ENCODE measurements at regions not wholly inside any gene's neighbourhood (a gene's known extent, or its start where the extent isn't known, plus 50 kb on each side); places are given as distances from the start of the nearest gene placed in this dataset.

DNA sequence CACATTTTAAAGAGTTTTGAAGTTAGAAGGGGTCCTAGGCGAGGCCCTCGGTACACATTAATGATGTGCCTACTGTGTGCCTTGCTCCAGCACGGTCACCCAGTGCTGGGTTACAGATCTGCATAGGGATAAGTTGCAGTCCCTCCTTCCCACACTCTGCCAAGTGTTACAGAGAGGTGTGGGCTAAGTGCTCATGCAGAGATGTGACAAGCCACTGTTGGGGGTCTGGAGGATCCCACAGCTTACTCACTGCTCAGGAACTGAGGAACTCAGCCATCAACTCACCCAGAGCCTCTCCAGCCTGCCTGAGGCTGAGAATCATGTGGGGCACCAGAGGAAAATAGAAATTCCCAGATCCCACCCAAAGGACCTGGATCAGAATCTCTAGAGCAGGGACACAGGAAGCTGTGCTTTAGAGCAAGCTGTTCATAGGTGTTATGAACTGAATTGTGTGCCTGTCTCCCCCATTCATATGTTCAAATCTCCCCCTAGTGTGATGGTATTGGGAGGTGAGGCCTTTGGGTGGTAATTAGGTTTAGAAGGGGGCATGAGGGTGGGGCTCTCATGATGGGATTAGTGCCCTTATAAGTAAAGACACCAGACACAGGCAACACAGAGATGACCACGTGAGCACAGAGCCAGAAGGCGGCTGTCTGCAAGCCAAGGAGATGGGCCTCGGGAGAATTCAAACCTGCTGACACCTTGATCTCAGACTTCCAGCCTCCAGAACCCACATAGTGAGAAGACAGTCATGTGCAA, 164.1 kb downstream of the HSD17B3 start:
- H3F3A ChIP-seq (ENCODE audit: insufficient read depth, low read length): no peaks in the 10 kb centered on the region
- H2AFZ ChIP-seq (ENCODE audit: low read length): no peak overlapping the region
- H4K20me1 ChIP-seq (ENCODE audit: insufficient read depth, low read length): no peaks in the 10 kb centered on the region
- peak overlapping the region; percentile 27; the same call in 1 of the 2 replicates for H3K4me2 ChIP-seq (ENCODE audit: low read length)
- no peak for TF ChIP-seq EZH2 (IDR thresholded peaks at IDR 0.05; ENCODE audit: borderline replicate concordance, low read length)
- TF ChIP-seq, protein P1, sequence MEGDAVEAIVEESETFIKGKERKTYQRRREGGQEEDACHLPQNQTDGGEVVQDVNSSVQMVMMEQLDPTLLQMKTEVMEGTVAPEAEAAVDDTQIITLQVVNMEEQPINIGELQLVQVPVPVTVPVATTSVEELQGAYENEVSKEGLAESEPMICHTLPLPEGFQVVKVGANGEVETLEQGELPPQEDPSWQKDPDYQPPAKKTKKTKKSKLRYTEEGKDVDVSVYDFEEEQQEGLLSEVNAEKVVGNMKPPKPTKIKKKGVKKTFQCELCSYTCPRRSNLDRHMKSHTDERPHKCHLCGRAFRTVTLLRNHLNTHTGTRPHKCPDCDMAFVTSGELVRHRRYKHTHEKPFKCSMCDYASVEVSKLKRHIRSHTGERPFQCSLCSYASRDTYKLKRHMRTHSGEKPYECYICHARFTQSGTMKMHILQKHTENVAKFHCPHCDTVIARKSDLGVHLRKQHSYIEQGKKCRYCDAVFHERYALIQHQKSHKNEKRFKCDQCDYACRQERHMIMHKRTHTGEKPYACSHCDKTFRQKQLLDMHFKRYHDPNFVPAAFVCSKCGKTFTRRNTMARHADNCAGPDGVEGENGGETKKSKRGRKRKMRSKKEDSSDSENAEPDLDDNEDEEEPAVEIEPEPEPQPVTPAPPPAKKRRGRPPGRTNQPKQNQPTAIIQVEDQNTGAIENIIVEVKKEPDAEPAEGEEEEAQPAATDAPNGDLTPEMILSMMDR (IDR thresholded peaks at IDR 0.05; ENCODE audit: low read length): no peak
- no peaks in the 10 kb centered on the region for H3K9me2 ChIP-seq (ENCODE audit: low read depth, low read length)
- H3K9me3 ChIP-seq (ENCODE audit: low read length): no peaks in the 10 kb centered on the region
- H3K79me2 ChIP-seq (ENCODE audit: insufficient read depth, low read length): no peaks in the 10 kb centered on the region
- no peaks in the 10 kb centered on the region for H3K27me3 ChIP-seq (ENCODE audit: insufficient read depth, low read length)
- no peaks in the 10 kb centered on the region for H3K36me3 ChIP-seq (ENCODE audit: insufficient read depth, low read length)
- H3K9ac ChIP-seq (ENCODE audit: low read length): no peak overlapping the region
- H3K4me3 ChIP-seq (ENCODE audit: low read depth, low read length, poor library complexity, severe bottlenecking): no peak overlapping the region
- peaks cover 3% of the 10 kb centered on the region for H3K4me1 ChIP-seq (ENCODE audit: insufficient read depth, low read length, severe bottlenecking)
- H3K27ac ChIP-seq (ENCODE audit: low read depth, low read length, poor library complexity, severe bottlenecking): no peak overlapping the region

DNA sequence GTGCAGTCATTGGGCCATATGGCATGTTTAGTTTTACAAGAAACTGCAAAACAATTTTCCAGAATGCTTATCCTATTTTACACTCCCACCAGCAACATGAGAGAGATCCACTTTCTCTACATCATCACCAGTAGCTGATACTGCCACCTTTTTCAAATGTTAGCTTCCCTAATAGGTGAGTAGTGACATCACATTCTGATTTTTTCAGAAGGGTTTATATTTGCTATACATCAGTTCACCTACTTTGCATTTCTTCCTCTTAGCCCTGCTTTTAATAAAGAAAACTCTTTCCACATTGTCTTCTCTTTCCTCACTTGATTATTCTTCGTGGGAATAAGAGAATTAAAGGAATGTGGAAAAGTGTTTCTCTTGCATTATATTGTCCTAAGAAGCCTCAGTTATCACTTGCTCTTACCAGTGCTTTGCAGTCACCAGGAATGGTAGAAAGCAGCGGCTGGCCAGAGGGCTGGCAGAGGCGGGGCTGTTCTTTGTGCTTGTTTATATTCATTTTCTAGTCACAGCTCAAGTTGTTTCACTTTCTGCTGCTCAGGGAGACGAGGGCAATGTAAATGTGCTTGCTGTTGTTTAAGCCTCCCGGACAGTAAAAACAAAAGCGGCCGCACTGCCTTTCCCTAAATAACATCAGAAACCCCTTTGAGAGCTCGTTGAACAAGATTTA, 164.8 kb downstream of the HSD17B3 start:
- no peak overlapping the region for H2AFZ ChIP-seq (ENCODE audit: low read length)
- no peak overlapping the region for H3K4me3 ChIP-seq (ENCODE audit: low read depth, low read length, poor library complexity, severe bottlenecking)
- H3K4me1 ChIP-seq (ENCODE audit: insufficient read depth, low read length, severe bottlenecking): peaks cover 3% of the 10 kb centered on the region
- no peak overlapping the region for H3K9ac ChIP-seq (ENCODE audit: low read length)
- no peak overlapping the region for H3K27ac ChIP-seq (ENCODE audit: low read depth, low read length, poor library complexity, severe bottlenecking)
- H3K9me2 ChIP-seq (ENCODE audit: low read depth, low read length): no peaks in the 10 kb centered on the region
- no peaks in the 10 kb centered on the region for H3K36me3 ChIP-seq (ENCODE audit: insufficient read depth, low read length)
- no peaks in the 10 kb centered on the region for H4K20me1 ChIP-seq (ENCODE audit: insufficient read depth, low read length)
- H3F3A ChIP-seq (ENCODE audit: insufficient read depth, low read length): no peaks in the 10 kb centered on the region
- TF ChIP-seq, protein P1 (IDR thresholded peaks at IDR 0.05; ENCODE audit: low read length): no peak
- no peak for TF ChIP-seq EZH2 (IDR thresholded peaks at IDR 0.05; ENCODE audit: borderline replicate concordance, low read length)
- H3K27me3 ChIP-seq (ENCODE audit: insufficient read depth, low read length): no peaks in the 10 kb centered on the region
- no peaks in the 10 kb centered on the region for H3K9me3 ChIP-seq (ENCODE audit: low read length)
- peak overlapping the region; percentile 27; the same call in 1 of the 2 replicates for H3K4me2 ChIP-seq (ENCODE audit: low read length)
- H3K79me2 ChIP-seq (ENCODE audit: insufficient read depth, low read length): no peaks in the 10 kb centered on the region

DNA sequence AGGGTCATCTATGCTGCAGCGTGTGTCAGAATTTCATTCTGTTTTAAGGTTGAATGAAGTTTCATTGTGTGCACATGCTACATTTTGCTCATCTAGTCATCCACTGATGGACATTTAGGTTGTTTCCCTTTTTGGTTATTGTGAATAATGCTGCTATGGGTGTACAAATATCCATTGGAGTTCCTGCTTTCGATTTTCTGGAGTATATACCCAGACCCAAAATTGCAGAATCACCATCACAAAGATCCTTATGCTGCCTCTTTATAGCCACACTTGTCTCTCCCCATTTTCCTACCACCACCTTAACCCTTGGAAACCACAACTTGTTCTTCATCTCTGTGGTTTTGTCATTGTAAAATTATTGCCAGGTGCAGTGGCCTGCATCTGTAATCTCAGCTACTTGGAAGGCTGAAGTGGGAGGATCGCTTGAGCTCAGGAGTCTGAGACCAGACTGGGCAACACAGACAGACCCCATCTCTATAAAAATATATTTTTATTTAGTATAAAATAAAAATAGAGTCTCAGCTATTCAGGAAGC, 166.2 kb downstream of the HSD17B3 start:
- TF ChIP-seq, protein P1 (IDR thresholded peaks at IDR 0.05; ENCODE audit: low read length): no peak
- no peak for TF ChIP-seq EZH2 (IDR thresholded peaks at IDR 0.05; ENCODE audit: borderline replicate concordance, low read length)
- H3K27me3 ChIP-seq (ENCODE audit: insufficient read depth, low read length): no peaks in the 10 kb centered on the region
- H3K27ac ChIP-seq (ENCODE audit: low read depth, low read length, poor library complexity, severe bottlenecking): no peak overlapping the region
- H3K9ac ChIP-seq (ENCODE audit: low read length): no peak overlapping the region
- H3K79me2 ChIP-seq (ENCODE audit: insufficient read depth, low read length): no peaks in the 10 kb centered on the region
- H4K20me1 ChIP-seq (ENCODE audit: insufficient read depth, low read length): no peaks in the 10 kb centered on the region
- no peaks in the 10 kb centered on the region for H3K9me3 ChIP-seq (ENCODE audit: low read length)
- no peak overlapping the region for H3K4me2 ChIP-seq (ENCODE audit: low read length)
- no peak overlapping the region for H2AFZ ChIP-seq (ENCODE audit: low read length)
- H3F3A ChIP-seq (ENCODE audit: insufficient read depth, low read length): no peaks in the 10 kb centered on the region
- H3K4me1 ChIP-seq (ENCODE audit: insufficient read depth, low read length, severe bottlenecking): peaks cover 3% of the 10 kb centered on the region
- H3K9me2 ChIP-seq (ENCODE audit: low read depth, low read length): no peaks in the 10 kb centered on the region
- H3K4me3 ChIP-seq (ENCODE audit: low read depth, low read length, poor library complexity, severe bottlenecking): no peak overlapping the region
- no peaks in the 10 kb centered on the region for H3K36me3 ChIP-seq (ENCODE audit: insufficient read depth, low read length)
